ENCODE measurements at regions not wholly inside any gene's neighbourhood (a gene's known extent, or its start where the extent isn't known, plus 50 kb on each side); places are given as distances from the start of the nearest gene placed in this dataset.

GRCh38 chr13:29958476-29958875 lies 108.1 kb upstream of the UBL3 start:
- POLR2A ChIA-PET: no interaction called here
- peaks cover 33% of the 10 kb centered on the region for H3K27me3 ChIP-seq (ENCODE audit: control insufficient read depth, insufficient read depth, low read length)
- no peak for DNase-seq (ENCODE audit: low read depth, low spot score)
- H3K27ac ChIP-seq (ENCODE audit: low read depth, low read length): no peak overlapping the region
- H3K9me3 ChIP-seq (ENCODE audit: control insufficient read depth, insufficient read depth, low read length): no peaks in the 10 kb centered on the region
- no peak overlapping the region for H3K4me3 ChIP-seq (ENCODE audit: low read depth, low read length)
- CTCF ChIA-PET: interaction anchor here (0.7 to 1.5 kb wide), 3 partner anchors 21 to 154 kb away, joined by 3 to 8 read pairs (median 4); partner anchors contain the start of gene UBL3
- no peak for TF ChIP-seq CTCF (IDR thresholded peaks at IDR 0.05; ENCODE audit: low read depth, low read length)

GRCh38 chr13:29957320-29957719 lies 106.9 kb upstream of the UBL3 start:
- H3K27me3 ChIP-seq (ENCODE audit: control insufficient read depth, insufficient read depth, low read length): peaks cover 33% of the 10 kb centered on the region
- CTCF ChIA-PET: interaction anchor here (0.7 to 1.6 kb wide), 2 partner anchors 34 to 157 kb away, joined by 3 to 5 read pairs; no protein-coding TSS in a partner anchor

GRCh38 chr13:29956853-29957252 lies 106.4 kb upstream of the UBL3 start:
- no peak for TF ChIP-seq CTCF (IDR thresholded peaks at IDR 0.05; ENCODE audit: low read depth, low read length)
- CTCF ChIA-PET: interaction anchor here (0.7 to 1.6 kb wide), 2 partner anchors 33 to 157 kb away, joined by 3 to 5 read pairs; no protein-coding TSS in a partner anchor
- Histone ChIP-seq H3K27me3 (ENCODE audit: control insufficient read depth, insufficient read depth, low read length) (peaks cover 33% of the 10 kb centered on the region), H3K27ac (ENCODE audit: low read depth, low read length) (no peak overlapping the region), H3K4me3 (ENCODE audit: low read depth, low read length) (no peak overlapping the region), H3K9me3 (ENCODE audit: control insufficient read depth, insufficient read depth, low read length) (no peaks in the 10 kb centered on the region)
- POLR2A ChIA-PET: interaction anchor here (1.0 kb wide), 1 partner anchor 48 kb away, joined by 3 read pairs; no protein-coding TSS in a partner anchor
- no peak for DNase-seq (ENCODE audit: low read depth, low spot score)

More at GRCh38 chr13:29957320-29957719, 106.9 kb upstream of the UBL3 start:
- Histone ChIP-seq H3K4me3 (ENCODE audit: low read depth, low read length) (no peak overlapping the region), H3K27ac (ENCODE audit: low read depth, low read length) (no peak overlapping the region), H3K9me3 (ENCODE audit: control insufficient read depth, insufficient read depth, low read length) (no peaks in the 10 kb centered on the region)
- POLR2A ChIA-PET: interaction anchor here (1.0 kb wide), 1 partner anchor 49 kb away, joined by 3 read pairs; no protein-coding TSS in a partner anchor
- DNase-seq (ENCODE audit: low read depth, low spot score): no peak
- no peak for TF ChIP-seq CTCF (IDR thresholded peaks at IDR 0.05; ENCODE audit: low read depth, low read length)

- ChIA-PET CTCF (interaction anchor here (1.1 kb wide), 1 partner anchor 31 kb away, joined by 4 read pairs; no protein-coding TSS in a partner anchor), POLR2A (no interaction called here)
- Histone ChIP-seq H3K9me3 (ENCODE audit: control insufficient read depth, insufficient read depth, low read length) (no peaks in the 10 kb centered on the region), H3K27me3 (ENCODE audit: control insufficient read depth, insufficient read depth, low read length) (peaks cover 29% of the 10 kb centered on the region), H3K4me3 (ENCODE audit: low read depth, low read length) (no peak overlapping the region), H3K27ac (ENCODE audit: low read depth, low read length) (no peak overlapping the region)
- DNase-seq (ENCODE audit: low read depth, low spot score): no peak
- TF ChIP-seq CTCF (IDR thresholded peaks at IDR 0.05; ENCODE audit: low read depth, low read length): no peak
These were observed 104.8 kb upstream of the UBL3 start for GRCh38 chr13:29955137-29955650.

Data from AG04450 (cell line).